ENCODE measurements at regions not wholly inside any gene's neighbourhood (a gene's known extent, or its start where the extent isn't known, plus 50 kb on each side); places are given as distances from the start of the nearest gene placed in this dataset.
"Not testable (repeated sequence)": the region's sequence is repeated elsewhere in the genome, so short reads cannot be mapped to it uniquely, and the experiment has no call there.

DNA sequence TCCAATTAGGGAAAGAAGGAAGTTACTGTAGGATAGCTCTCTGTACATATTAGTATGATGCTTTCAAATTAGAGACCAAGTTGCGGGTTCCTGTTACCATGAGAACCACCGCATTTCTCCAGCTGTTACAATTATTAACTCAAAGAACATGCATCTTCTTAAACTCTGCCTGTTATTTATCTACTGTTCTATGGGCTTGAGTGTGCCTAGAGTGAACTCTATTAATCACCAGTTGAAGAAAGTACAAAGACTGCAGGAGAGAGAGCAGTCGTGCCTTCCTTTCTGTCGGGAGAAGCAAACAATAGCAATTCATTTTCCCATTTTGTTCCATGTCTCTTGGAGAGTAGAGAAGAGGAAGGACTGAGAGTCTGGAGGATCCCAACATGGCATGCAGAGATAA is 1071.2 kb downstream of the TYW1 start:
- H3K27me3 ChIP-seq (ENCODE audit: insufficient read depth, low read length): no peaks in the 10 kb centered on the region

DNA sequence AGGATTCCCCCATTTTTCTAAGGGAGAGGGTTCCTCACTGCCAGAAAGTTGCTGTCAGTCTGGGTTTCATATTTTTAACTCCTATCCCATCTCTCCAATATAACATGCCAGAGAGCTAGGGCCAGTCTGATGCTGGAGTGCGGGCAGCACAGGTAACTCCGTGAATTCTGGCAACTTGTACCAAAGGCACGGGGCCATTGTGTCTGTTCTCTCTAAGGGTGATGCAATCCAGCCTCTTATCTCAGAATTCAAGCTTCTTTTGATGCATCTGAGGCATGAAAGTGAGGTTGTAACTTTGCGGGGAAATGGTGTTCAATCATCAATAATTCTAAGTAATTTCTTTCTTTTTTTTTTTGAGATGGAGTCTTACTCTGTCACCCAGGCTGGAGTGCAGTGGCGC is 1074.4 kb downstream of the TYW1 start:
- H3K27me3 ChIP-seq (ENCODE audit: insufficient read depth, low read length): no peaks in the 10 kb centered on the region
- no peak overlapping the region for H3K4me3 ChIP-seq (ENCODE audit: low read length)
- H3K9me3 ChIP-seq (ENCODE audit: low read length): no peaks in the 10 kb centered on the region
- H3K36me3 ChIP-seq (ENCODE audit: insufficient read depth, low read length): no peaks in the 10 kb centered on the region
- H3K4me1 ChIP-seq (ENCODE audit: insufficient read depth, low read length): no peaks in the 10 kb centered on the region
- H2AFZ ChIP-seq (ENCODE audit: low read depth, low read length): no peak overlapping the region

More for the DNA sequence above, 1071.2 kb downstream of the TYW1 start:
- Histone ChIP-seq H3K9me3 (ENCODE audit: low read length) (no peaks in the 10 kb centered on the region), H2AFZ (ENCODE audit: low read depth, low read length) (no peak overlapping the region), H3K36me3 (ENCODE audit: insufficient read depth, low read length) (no peaks in the 10 kb centered on the region), H3K4me1 (ENCODE audit: insufficient read depth, low read length) (no peaks in the 10 kb centered on the region), H3K4me3 (ENCODE audit: low read length) (no peak overlapping the region)

DNA sequence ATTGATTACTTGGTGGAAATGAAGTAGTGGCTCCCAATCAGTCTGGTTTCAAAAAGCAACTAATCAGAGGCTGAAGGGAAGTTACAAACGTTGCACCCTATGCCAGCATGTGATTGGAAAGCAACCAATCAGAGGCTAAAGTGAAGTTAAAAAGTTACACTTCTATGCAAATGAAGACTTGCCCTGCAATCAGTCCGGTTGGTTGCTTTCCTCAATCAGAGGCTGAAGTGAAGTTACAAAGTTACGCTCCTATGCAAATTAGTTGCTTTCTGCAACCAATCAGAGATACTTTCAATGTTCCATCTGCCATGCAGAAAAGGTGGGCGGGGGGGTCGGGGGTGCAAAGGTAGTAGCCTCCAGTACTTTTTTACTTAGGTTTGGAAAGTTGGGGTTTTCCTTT is 1077.1 kb downstream of the TYW1 start:
- Histone ChIP-seq H2AFZ (ENCODE audit: low read depth, low read length) (no peak overlapping the region), H3K4me3 (ENCODE audit: low read length) (no peak overlapping the region)

DNA sequence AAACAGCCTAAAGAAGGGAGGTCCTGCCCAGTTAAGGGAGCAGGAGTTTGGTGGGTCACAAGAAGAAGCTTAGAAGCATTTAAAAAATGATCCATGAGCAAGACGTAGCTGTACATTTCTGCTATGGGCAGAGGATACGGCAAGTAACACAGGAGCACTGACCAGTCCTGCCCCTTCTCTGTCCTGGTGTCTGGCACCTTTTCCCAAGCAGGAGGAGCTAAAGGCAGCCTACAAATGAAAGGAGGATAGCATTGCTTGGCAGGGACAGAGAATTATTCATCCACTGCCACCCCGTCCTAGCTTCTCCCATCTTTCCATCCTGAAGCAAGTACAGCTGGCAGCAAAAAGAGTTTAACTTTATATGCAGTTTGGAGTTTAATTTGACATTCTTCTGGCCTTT is 1077.6 kb downstream of the TYW1 start:
- Histone ChIP-seq H3K27me3 (ENCODE audit: insufficient read depth, low read length) (no peaks in the 10 kb centered on the region), H3K36me3 (ENCODE audit: insufficient read depth, low read length) (no peaks in the 10 kb centered on the region), H3K4me3 (ENCODE audit: low read length) (no peak overlapping the region), H3K4me1 (ENCODE audit: insufficient read depth, low read length) (peaks cover 2% of the 10 kb centered on the region), H2AFZ (ENCODE audit: low read depth, low read length) (no peak overlapping the region), H3K9me3 (ENCODE audit: low read length) (no peaks in the 10 kb centered on the region)

More for the DNA sequence above, 1077.1 kb downstream of the TYW1 start:
- no peaks in the 10 kb centered on the region for H3K27me3 ChIP-seq (ENCODE audit: insufficient read depth, low read length)
- H3K36me3 ChIP-seq (ENCODE audit: insufficient read depth, low read length): no peaks in the 10 kb centered on the region
- H3K4me1 ChIP-seq (ENCODE audit: insufficient read depth, low read length): peaks cover 2% of the 10 kb centered on the region
- H3K9me3 ChIP-seq (ENCODE audit: low read length): no peaks in the 10 kb centered on the region

DNA sequence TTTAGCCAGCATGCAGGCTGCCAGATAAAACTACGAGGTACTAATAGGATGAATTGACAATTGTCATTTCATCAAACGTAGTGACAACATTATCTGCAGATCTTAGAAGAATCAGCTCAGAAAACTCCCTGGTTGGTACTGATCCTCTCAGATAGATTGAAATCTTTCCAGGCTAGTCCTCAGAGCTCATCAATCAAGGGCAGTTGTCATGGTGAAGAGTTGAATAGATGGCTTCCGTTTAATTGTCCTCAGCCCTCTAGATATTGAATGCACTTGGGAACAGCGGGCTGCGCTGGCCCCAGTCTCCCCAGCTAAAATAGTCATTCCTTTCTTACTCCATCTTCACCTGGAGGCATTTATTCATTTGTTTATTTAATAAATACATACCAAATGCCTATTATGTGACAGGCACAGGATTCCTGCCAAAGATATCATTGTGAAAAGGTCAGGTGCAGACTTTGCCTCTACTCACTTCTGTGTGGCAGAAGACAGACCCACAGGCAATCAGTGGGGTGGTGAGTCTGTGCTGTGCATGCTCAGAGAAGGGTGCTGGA is 1081.6 kb downstream of the TYW1 start:
- no peaks in the 10 kb centered on the region for H3K9me3 ChIP-seq (ENCODE audit: low read length)

DNA sequence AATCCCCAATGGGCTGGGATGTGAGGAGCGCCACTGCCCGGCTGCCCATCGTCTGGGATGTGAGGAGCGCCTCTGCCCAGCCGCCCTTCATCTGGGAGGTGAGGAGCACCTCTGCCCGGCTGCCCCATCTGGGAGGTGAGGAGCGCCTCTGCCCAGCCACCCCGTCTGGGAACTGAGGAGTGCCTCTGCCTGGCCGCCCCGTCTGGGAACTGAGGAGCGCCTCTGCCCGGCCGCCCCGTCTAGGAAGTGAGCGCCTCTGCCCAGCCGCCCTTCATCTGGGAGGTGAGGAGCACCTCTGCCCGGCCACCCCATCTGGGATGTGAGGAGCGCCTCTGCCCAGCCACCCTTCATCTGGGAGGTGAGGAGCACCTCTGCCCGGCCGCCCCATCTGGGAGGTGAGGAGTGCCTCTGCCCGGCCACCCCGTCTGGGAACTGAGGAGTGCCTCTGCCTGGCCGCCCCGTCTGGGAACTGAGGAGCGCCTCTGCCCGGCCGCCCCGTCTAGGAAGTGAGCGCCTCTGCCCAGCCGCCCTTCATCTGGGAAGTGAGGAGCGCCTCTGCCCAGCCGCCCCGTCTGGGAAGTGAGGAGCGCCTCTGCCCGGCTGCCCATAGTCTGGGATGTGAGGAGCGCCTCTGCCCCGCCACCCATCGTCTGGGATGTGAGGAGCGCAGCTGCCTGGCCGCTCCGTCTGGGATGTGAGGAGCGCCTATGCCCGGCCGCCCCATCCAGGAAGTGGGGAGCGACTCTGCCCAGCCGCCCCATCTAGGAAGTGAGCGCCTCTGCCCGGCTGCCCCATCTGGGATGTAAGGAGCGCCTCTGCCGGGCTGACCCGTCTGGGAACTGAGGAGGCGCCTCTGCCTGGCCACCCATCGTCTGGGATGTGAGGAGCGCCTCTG is 1085.7 kb downstream of the TYW1 start:
- not testable (repeated sequence) for H3K36me3 ChIP-seq (ENCODE audit: insufficient read depth, low read length); H2AFZ ChIP-seq (ENCODE audit: low read depth, low read length); H3K27me3 ChIP-seq (ENCODE audit: insufficient read depth, low read length); H3K4me3 ChIP-seq (ENCODE audit: low read length); H3K4me1 ChIP-seq (ENCODE audit: insufficient read depth, low read length); H3K9me3 ChIP-seq (ENCODE audit: low read length)

More for the DNA sequence above, 1081.6 kb downstream of the TYW1 start:
- no peak overlapping the region for H3K4me3 ChIP-seq (ENCODE audit: low read length)
- H3K4me1 ChIP-seq (ENCODE audit: insufficient read depth, low read length): peaks cover 2% of the 10 kb centered on the region
- H2AFZ ChIP-seq (ENCODE audit: low read depth, low read length): no peak overlapping the region
- no peaks in the 10 kb centered on the region for H3K27me3 ChIP-seq (ENCODE audit: insufficient read depth, low read length)
- H3K36me3 ChIP-seq (ENCODE audit: insufficient read depth, low read length): no peaks in the 10 kb centered on the region

DNA sequence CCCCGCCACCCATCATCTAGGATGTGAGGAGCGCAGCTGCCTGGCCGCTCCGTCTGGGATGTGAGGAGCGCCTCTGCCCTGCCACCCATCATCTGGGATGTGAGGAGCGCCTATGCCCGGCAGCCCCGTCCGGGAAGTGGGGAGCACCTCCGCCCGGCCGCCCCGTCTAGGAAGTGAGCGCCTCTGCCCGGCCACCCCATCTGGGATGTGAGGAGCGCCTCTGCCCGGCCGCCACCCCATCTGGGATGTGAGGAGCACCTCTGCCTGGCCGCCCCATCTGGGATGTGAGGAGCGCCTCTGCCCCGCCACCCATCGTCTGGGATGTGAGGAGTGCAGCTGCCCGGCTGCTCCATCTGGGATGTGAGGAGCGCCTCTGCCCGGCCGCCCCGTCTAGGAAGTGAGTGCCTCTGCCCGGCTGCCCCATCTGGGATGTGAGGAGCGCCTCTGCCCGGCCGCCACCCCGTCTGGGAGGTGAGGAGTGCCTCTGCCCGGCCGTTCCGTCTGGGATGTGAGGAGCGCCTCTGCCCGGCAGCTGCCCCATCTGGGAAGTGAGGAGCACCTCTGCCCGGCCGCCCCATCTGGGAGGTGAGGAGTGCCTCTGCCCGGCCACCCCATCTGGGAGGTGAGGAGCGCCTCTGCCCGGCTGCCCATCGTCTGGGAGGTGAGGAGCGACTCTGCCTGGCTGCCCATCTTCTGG is 1086.5 kb downstream of the TYW1 start:
- not testable (repeated sequence) for H3K9me3 ChIP-seq (ENCODE audit: low read length); H3K4me1 ChIP-seq (ENCODE audit: insufficient read depth, low read length); H3K4me3 ChIP-seq (ENCODE audit: low read length); H2AFZ ChIP-seq (ENCODE audit: low read depth, low read length); H3K27me3 ChIP-seq (ENCODE audit: insufficient read depth, low read length); H3K36me3 ChIP-seq (ENCODE audit: insufficient read depth, low read length)

DNA sequence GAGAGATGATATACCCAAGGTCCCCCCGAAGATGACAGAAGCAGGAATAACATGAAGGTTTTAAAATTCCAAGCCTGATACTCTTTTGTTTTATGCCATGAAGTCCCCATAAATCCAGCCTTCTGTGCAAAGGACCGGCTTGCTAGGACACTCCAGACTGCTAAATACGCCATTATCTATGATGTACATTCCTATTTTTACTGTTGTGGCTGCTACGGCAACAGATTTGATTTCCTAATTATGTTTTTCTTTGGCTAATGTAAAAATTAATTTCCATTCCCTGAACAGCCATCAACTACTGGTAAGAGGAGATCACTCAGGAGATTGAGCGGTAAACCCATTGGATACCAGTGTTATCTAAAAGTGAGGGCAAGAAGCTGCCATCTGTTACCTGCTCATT is 1090.8 kb downstream of the TYW1 start:
- H3K36me3 ChIP-seq (ENCODE audit: insufficient read depth, low read length): no peaks in the 10 kb centered on the region

DNA sequence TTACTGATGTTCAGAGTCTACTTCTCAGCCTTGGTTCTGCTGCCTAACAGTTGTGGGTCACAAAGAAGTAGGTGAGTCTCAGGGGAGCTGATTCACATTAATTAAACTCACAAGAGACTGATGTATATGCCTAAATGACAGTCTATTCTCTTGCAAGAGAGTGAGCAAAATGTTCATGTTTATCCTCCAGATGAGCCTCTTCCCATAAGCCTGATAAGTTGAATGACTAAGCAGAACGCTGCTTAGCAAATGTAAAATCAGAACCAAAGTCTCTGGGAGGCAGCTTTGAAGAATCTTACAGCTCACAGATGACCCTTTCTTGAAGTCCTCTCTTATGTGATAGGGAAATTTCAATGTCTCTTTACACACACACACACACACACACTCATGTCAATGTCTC is 1092.2 kb downstream of the TYW1 start:
- Histone ChIP-seq H2AFZ (ENCODE audit: low read depth, low read length) (no peak overlapping the region), H3K36me3 (ENCODE audit: insufficient read depth, low read length) (no peaks in the 10 kb centered on the region), H3K27me3 (ENCODE audit: insufficient read depth, low read length) (no peaks in the 10 kb centered on the region), H3K4me3 (ENCODE audit: low read length) (no peak overlapping the region), H3K4me1 (ENCODE audit: insufficient read depth, low read length) (no peaks in the 10 kb centered on the region), H3K9me3 (ENCODE audit: low read length) (no peaks in the 10 kb centered on the region)

More for the DNA sequence above, 1090.8 kb downstream of the TYW1 start:
- Histone ChIP-seq H3K4me1 (ENCODE audit: insufficient read depth, low read length) (no peaks in the 10 kb centered on the region), H3K27me3 (ENCODE audit: insufficient read depth, low read length) (no peaks in the 10 kb centered on the region), H3K9me3 (ENCODE audit: low read length) (no peaks in the 10 kb centered on the region), H2AFZ (ENCODE audit: low read depth, low read length) (no peak overlapping the region), H3K4me3 (ENCODE audit: low read length) (no peak overlapping the region)

DNA sequence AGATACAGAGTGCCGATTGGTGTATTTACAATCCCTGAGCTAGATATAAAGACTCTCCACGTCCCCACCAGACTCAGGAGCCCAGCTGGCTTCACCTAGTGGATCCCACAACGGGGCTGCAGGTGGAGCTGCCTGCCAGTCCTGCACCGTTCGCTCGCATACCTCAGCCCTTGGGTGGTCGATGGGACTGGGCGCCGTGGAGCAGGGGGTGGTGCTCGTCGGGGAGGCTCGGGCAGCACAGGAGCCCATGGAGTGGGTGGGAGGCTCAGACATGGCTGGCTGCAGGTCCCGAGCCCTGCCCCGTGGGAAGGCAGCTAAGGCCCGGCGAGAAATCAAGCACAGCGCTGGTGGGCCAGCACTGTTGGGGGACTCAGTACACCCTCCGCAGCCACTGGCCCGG is 1093.6 kb downstream of the TYW1 start:
- not testable (repeated sequence) for H3K4me3 ChIP-seq (ENCODE audit: low read length); H3K9me3 ChIP-seq (ENCODE audit: low read length); H2AFZ ChIP-seq (ENCODE audit: low read depth, low read length); H3K27me3 ChIP-seq (ENCODE audit: insufficient read depth, low read length); H3K36me3 ChIP-seq (ENCODE audit: insufficient read depth, low read length); H3K4me1 ChIP-seq (ENCODE audit: insufficient read depth, low read length)

DNA sequence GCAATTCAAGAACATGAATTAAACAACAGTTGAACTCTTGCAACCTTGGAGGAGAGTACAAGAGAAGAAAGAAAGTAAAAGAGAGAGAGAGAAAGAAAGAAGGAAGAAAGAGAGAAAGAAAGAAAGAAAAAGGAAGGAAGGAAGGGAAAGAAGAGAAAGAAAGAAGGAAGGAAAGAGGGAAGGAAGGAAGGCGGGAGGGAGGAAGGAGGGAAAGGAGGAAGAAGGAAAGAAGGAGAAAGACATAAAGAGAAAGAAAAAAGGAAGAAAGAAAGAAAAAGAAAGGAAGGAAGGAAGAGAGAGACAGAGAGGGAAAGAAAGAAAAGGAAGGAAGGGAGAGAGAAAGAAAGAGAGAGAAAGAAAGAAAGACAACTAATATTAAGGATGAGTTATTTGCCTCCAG is 1106.7 kb downstream of the TYW1 start:
- H3K27me3 ChIP-seq (ENCODE audit: insufficient read depth, low read length): no peaks in the 10 kb centered on the region
- H3K4me1 ChIP-seq (ENCODE audit: insufficient read depth, low read length): no peaks in the 10 kb centered on the region
- no peak overlapping the region for H3K4me3 ChIP-seq (ENCODE audit: low read length)
- H2AFZ ChIP-seq (ENCODE audit: low read depth, low read length): no peak overlapping the region
- H3K36me3 ChIP-seq (ENCODE audit: insufficient read depth, low read length): no peaks in the 10 kb centered on the region
- H3K9me3 ChIP-seq (ENCODE audit: low read length): no peaks in the 10 kb centered on the region

DNA sequence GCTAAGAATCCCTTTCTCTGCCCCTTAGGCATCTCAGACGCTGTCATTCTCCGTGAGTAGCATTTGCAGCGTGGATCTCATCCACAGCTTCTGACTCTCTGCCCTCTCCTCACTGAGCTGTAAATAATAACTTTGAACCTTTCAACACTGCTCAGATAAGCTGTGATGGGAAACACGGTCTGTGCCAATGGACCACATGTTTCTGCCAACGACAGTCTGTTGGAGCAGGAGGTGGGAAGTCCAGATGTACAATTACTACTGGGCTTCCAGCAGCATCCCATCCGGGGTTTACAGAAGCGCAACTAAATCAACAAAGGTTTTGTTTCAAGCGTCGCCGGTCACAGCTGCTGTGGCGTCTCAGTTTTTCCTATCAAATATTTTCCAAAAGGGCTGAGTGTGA is 1110.6 kb downstream of the TYW1 start:
- Histone ChIP-seq H3K9me3 (ENCODE audit: low read length) (no peaks in the 10 kb centered on the region), H3K4me1 (ENCODE audit: insufficient read depth, low read length) (no peaks in the 10 kb centered on the region), H3K27me3 (ENCODE audit: insufficient read depth, low read length) (no peaks in the 10 kb centered on the region)

DNA sequence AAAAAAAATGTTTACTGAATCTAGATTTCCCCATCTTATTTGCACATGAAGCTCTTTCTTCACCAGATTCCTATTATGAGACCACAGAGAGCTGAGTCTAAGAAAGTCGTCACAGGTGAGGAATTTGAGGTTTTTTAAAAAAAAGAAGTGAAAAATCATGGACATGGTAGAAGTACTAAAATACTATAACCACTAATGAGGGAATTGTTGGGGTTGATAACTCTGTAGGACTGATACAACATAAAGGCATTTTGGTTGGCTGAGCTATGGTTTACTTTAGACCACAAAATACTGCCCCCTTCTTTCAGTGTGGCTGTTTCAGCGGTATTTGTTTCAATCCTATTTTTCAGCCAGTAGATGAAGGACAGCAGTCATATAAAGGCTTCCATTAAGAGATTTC is 1111.3 kb downstream of the TYW1 start:
- Histone ChIP-seq H3K27me3 (ENCODE audit: insufficient read depth, low read length) (no peaks in the 10 kb centered on the region), H2AFZ (ENCODE audit: low read depth, low read length) (no peak overlapping the region), H3K9me3 (ENCODE audit: low read length) (no peaks in the 10 kb centered on the region), H3K4me3 (ENCODE audit: low read length) (no peak overlapping the region), H3K36me3 (ENCODE audit: insufficient read depth, low read length) (no peaks in the 10 kb centered on the region), H3K4me1 (ENCODE audit: insufficient read depth, low read length) (no peaks in the 10 kb centered on the region)

More for the DNA sequence above, 1110.6 kb downstream of the TYW1 start:
- H3K36me3 ChIP-seq (ENCODE audit: insufficient read depth, low read length): no peaks in the 10 kb centered on the region
- H2AFZ ChIP-seq (ENCODE audit: low read depth, low read length): no peak overlapping the region
- H3K4me3 ChIP-seq (ENCODE audit: low read length): no peak overlapping the region
